Stimulated activated CD8-positive, alpha-beta memory T cell treated with anti-CD3 and anti-CD28 coated beads, Interleukin-7, amount 100 ng/mL, for 48 hours (primary cell): ENCODE measurements at regions not wholly inside any gene's neighbourhood (a gene's known extent, or its start where the extent isn't known, plus 50 kb on each side); places are given as distances from the start of the nearest gene placed in this dataset.
"Not testable (repeated sequence)": the region's sequence is repeated elsewhere in the genome, so short reads cannot be mapped to it uniquely, and the experiment has no call there.

Source experiments
- DNase-seq, 2 donors: peaks; one replicate each; pipeline ENCODE4 v3.0.0-alpha.2; 2020; ENCODE audit warnings: low read depth in 1 of 2; ENCODE audit errors: extremely low read depth in 1 of 2

DNA sequence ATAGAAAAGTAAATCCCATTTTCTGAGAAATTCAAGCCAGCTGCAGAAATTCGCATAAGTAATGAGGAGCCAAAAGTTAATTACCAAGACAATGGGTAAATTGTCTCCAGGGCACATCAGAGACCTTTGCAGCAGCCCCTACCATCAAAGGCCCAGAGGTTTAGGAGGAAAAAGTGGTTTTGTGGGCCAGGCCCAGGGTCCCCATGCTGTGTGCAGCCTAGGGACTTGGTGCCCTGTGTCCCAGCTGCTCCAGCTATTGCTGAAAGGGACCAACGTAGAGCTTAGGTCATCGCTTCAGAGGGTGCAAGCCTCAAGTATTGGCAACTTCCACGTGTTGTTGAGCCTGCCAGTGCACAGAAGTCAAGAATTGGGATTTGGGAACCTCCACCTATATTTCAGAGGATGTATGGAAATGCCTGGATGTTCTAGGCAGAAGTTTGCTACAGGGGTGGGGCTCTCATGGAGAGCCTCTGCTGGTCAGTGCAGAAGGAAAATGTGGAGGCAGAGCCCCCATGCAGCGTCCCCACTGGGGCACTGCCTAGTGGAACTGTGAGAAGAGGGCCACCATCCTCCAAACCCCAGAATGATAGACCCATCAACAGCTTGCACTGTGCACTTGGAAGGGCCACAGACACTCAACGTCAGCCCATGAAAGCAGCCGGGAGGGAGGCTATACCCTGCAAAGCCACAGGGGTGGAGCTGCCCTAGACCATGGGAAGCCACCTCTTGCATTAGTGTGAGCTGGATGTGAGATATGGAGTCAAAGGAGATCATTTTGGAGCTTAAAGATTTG is 731.3 kb upstream of the GRAMD2B start:
- DNase-seq: not testable (repeated sequence)

DNA sequence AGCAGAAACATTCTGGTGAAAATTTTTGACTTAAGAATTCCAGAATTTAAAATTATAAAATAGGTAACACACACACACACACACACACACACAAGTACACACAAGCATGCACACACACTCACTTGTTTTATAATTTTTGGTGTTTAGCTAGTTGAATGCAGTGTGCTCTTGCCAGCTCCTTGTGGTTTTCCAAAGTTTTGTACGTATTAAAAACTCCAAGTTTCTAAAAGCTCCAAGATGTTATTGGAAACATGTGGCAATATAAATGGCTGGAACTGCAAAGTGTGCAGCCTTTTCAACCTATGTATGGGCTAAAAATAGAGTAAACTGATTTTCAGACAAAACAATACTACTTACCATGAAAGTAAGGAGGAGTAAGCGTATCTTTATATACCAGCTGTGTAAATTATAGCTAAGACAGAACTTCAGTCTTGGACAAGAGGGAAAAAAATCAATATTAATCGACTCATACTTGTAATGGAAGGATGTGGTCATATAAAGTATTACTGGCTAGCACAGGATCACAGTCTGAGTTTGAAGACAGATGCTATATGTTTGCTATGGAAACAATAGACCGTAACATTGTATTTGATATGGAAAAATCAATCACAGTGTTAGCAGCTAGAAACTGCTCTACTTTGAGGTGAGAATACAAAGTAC is 727.1 kb upstream of the GRAMD2B start:
- DNase-seq: no peak

DNA sequence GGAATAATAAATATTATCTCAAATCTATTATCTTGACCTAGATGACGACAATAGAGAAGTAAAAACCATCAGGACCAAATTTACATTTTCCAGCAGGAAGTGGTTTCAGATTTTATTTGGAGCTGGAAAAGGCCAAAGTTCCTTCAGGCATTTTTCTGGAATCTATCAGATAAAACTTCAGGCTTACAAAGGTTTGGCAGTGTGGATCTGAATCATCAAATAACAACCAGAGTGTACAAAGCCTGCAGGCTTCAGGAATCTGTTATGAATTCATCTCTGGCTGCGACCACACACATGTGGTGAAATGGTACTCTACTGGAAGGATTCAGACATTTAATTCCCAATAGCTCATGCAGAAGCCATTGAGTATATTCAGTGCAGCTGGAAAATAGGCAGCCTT is 726.4 kb upstream of the GRAMD2B start:
- no peak for DNase-seq

DNA sequence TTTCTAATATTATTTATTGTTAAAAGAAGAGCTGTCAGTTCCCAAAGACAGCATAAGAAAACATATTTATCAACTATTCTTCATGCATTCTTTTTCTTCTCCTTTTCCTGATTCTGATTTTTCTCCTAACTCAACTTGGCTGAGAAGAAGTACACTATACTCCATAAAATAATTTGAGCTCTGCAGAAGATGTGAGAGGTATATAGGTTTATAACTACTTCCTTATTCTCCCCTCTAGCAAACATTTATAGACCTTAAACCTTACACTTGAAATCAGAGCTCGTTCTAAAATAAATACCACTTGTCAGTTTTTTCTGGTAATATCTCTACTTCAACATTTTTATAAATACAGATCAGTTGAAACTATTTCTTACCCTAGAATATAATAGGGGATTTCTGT is 724.8 kb upstream of the GRAMD2B start:
- no peak for DNase-seq

DNA sequence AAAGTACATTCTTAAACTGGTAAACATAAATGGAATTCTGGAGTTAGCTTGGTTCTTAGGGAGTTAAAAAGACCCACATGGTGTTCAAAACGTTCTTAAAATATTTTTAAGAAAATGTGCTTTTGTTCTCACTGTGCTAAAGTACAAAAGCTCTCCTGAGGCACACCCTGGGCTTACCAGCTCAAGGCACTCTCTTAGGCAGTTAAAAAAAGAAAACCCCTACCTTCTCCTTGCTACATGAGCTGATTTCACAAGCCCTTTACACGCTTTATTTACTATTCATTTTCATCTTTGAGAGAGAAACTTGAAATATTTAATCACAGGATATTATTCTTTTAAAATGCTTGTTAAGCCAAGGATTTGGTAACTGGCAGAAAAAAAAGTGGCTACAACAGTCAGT is 723.3 kb upstream of the GRAMD2B start:
- DNase-seq: no peak

DNA sequence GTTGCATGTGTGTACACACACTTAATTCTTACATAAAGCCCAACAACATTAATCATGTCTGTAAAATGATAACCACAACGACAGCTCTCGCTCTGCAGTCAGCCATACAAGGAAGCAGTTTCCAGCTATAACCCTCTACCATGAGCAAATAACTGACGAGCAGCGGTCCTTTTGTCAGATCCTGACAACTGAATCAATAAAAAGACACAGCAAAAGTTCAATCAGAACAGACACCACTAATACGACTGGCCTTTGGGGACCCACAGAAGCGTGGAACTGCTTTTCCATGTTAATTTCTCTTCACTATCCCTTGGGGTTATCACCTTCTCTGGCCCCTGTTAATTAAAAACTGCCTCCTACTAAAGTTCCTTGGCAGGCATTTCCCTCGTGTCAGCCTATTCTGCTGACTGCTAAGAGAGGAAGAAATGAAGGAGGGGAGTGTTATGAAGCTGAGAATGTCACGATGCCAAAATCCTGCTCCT is 722.8 kb upstream of the GRAMD2B start:
- no peak for DNase-seq

DNA sequence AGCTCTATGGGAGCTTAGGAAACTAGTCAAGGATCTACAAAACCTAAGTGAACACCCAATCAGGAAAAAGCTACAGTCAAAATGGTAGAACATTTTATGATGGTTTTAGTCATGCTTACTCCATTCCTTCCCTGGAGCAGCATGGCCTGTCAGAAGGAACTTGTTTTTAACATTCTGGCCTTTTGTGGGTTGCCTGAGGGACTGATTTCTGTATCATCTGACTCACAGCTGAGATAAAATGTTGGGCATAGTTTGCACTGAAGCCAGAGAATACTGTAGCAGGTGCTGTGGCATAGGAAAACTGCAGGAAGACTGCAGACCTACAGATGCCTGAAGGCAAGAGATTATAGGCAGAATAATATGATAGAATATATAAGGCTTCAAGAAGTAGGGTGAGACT is 719.6 kb upstream of the GRAMD2B start:
- no peak for DNase-seq

DNA sequence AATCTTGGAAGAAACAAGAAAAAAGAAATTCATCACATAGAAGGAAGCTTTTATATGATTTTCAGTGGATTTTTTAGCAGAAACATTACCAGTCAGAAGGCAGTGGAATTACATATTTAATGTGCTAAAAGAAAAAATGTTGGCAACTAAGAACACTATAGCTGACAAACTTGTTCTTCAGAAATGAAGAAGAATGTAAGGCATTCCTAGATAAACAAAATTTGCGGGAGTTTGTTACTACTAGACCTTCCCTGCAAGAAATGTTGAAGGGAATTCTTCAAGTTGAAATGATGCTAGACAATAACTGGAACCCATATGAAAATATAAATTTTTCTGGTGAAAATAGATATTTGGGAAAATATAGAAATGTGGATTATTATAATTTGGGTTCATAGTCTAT is 718.3 kb upstream of the GRAMD2B start:
- DNase-seq: no peak

DNA sequence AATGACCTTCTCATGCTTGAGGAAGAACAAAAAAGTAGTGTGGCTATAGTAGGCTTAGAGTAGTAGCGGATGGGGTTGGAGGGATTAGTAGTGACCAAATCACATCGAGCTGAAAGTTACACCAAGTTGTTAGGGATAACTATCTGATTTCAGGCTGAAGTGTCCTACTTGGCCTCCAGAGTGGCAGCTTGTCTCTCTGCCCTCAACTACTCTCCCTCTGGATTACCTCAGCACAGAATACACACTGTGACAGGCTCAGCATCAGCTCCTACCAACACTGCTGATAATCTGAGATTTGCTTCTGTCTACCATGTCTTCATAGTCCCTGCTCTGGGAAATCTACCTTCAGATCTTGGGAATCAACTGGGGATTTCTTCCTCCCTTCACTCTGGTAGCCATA is 714.6 kb upstream of the GRAMD2B start:
- DNase-seq: no peak

DNA sequence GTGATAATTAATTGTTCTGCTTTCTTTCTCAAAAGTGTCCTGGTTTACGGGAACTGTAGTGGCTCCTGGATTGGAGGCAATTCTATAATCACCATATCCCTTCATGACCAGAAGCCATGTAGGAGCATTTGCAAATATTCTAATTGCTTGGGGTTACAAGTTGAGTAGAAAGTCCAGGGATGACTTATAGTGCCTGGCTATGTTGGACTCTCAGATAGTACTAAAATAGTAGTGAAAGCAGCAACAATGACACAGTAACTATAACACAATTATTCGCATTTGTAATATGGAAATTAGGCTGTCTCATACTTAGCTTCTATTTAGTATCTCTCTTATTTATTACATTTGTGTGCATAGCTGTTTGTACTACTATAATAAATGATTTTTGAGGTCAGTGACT is 712.5 kb upstream of the GRAMD2B start:
- DNase-seq: no peak

DNA sequence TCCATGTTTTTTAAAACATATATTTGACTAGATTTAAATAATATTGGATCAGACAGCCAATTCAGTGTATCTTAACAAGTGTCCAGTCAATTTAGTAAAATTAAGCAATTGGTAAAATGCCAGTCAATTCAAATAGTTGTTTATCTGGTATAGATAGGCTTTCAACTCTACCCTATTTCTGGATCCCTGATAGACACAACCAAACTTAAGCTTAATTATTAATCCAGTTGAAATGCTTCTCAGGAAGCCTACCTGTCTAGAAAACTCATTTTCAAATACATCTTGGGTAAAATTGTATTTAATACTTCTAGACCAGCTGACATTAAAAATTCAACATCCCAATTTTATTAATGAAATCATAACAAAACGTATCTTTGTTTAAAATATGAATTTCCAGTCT is 710.8 kb upstream of the GRAMD2B start:
- no peak for DNase-seq

DNA sequence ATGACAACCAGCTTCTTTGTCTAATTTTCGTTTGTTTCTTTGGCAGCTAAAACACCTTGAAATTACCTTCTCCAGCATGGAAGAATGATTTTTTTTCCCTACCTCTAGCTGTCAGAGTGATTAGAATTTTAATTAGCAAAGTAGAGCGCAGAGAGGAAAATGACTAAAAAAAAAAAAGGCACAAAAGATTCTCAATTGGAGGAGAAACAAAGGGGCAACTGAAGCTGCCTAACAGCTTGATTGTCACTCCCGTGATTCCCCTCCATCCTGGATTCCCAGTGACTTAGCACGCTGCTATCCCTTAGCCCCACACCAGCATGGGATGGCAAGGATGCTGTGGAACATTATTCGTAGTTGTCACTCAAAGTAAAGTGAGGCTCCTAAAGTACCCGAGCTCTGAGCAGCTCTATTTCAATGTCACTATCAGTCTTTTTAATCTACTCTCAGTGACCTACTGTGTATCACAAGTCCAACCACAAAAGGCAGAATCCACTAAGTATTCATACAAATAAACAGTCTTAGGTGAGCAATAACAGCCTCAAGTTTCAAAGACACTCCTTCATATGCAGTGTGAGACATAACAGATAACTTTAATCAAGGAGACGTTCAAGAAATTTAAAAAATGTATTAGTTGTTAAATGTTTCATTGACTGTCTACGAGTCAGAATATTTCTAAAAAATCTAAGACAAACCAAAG is 710.0 kb upstream of the GRAMD2B start:
- DNase-seq: no peak

DNA sequence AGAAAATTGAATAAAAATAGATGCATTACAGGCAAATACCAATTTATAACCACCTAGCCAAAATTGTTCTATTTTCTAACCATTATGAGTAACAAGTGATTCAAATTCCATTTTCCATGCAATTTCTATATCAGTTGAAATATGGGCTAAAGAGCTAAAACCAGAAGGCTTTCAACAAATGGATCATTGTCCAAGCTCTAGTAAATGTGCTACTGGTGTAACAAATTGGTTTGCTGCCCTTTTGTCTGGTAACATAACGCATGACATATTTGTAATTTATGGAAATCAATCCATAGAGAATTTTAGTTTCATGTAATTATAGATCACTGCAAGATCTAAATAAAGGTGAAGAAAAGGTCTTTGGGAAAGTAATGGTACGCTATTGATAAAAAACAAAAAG is 708.0 kb upstream of the GRAMD2B start:
- no peak for DNase-seq

DNA sequence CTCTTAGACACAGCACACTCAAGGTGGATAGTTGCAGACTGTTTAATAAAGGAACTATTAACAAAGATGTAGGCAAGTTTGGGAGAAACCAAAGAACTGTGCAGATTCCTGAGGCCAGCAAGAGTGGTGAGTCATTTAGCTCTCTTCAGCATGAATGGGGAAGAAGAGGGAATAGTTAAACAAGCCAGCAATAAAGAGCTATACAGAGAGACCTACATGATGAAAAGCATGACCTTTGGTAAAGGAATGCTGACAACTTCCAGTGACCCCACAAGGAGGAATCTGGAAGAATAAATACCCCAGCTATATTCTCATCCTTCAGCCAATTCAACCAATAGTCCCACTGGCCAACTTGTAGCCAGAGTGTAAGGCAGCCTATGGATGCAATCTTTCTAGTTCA is 706.0 kb upstream of the GRAMD2B start:
- DNase-seq: no peak

DNA sequence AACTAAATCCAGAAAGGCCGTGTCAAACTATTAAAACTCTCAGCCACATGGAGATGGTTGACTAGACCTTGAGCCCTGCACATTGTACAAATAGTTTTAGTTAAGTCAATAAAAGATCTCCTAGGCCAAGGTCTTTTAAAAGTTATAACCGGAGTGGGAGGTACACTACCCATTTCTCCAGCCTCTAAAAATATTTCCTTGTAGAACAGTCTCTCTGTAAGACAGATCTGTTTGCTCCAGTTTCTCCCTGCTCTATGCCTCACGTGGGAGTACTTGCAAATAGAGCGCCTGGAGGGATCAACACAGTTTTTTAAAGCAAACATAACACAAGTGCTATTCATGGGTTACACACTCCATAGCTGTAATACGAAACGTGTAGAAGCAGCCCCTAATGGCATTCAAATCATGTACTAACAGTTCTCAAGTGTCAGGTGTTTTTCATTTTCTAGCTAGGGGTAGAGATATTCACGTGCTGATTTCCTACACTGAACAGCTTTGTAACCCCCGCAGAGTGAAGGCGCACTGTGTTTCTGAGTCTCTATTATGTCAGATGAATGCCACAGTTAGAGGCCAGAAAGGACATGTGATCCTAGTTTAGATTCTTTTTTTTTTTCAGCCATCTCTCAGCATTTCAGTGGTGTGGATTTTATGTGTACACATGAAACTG is 703.4 kb upstream of the GRAMD2B start:
- DNase-seq: no peak

DNA sequence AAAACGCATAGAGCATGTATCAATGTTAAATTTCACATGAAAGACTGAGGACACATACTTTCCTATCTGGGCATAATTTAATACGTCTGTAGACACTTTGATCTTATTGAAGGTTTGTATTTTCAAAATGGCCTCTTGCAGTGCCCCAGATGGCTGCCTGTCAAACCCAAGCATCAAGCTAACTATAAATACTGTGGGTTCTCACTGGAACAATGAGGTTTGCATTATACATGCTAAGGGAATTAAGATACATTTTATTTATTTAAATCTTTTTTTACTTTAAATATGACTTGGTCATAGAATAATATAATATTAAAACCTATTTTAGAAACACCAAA is 702.9 kb upstream of the GRAMD2B start:
- no peak for DNase-seq

DNA sequence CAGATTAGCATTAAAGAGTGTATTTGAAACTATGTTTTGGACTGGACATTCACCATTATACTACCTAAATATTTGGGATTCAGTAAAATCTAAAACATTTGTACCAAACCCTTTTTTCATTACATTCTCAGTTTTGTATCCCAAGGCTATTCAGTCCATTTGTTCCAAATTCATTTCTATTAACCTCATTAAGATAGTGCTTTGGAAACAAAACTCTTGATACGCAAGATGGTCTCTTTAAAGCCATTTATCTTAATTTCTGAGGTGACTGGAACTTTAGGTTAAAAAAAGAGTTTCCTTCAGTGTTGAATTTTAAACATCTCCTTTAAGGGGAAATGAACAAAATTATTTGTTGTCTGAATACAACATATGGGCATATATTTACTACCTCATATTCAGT is 702.5 kb upstream of the GRAMD2B start:
- no peak for DNase-seq

DNA sequence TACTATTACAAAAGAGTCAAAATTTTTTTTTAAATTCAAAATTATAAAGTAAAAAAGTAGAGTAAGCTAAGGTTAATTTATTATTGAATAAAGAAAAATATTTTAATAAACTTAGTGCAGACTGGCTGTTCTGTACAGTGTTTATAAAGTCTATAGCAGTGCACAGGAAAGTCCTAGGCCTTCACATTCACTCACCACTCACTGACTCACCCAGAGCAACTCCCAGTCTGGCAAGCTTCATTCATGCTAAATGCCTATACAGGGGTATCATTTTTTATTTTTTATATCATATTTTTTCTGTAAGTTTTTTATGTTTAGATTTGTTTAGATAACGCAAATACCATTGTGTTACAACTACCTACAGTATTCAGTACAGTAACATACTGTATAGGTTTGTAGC is 700.7 kb upstream of the GRAMD2B start:
- DNase-seq: no peak

DNA sequence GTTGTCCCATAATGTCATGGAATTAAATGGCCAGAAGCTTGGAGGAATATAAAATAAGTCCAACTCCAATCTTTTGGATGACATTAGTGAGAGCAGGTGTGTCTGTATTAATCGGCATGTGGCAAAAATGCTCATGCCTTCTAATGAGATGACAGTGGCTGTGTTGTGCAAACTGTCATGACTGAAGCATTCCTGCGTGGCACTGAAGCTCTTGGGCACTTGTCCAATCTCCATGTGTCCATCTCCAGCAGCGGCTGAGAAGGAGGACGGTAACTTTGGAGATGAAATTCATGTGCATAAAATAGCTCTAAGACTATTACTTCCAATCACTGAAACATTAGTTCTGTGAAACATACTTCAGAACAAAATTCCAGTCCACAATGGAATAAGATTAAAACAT is 697.5 kb upstream of the GRAMD2B start:
- DNase-seq: no peak

DNA sequence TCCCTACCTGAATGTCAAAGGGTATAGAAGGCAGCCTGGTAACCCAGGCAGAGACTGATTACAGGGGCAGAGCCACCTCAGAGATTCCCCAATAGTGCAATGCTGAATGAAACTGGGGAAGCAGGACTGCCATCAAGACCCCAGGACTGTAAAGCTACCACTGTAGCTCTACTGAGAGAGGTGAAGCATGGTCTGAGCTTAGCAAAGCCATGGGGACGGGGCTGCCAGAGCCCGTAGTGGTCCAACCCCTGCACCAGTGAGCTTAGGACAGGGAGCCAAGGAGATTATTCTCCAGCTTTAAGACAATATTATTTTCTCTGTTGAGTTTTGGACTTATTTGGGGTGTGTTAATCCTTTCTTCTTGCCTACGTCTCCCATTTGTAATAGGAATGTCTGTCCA is 679.3 kb upstream of the GRAMD2B start:
- DNase-seq: no peak

DNA sequence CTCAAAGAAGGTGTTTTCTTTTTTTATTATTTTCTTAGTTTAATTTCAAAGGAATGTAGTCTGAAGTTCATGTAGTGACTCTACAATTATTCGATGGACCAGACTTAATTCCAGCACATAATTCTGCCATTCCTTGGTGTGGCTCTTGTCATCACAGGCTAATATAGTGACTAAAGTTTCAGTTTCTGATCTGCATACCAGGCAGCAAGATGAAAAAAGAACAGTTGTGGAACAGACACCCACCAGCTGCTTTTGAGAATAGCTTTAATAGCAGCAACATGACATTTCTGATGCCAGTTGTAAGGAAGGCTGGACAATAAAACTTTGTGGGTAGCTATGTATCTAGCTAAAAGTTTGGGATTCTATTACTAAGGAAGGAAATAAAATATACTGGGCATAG is 676.3 kb upstream of the GRAMD2B start:
- DNase-seq: no peak
